ENCODE measurements at regions not wholly inside any gene's neighbourhood (a gene's known extent, or its start where the extent isn't known, plus 50 kb on each side); places are given as distances from the start of the nearest gene placed in this dataset.

- no peak for DNase-seq
Measured at GRCh38 chr21:35352066-35352770, 303.1 kb upstream of the RUNX1 start.

GRCh38 chr21:35351434-35351833 is 302.3 kb upstream of the RUNX1 start:
- no peak for DNase-seq

GRCh38 chr21:35350965-35351364 is 301.9 kb upstream of the RUNX1 start:
- no peak for DNase-seq

GRCh38 chr21:35349376-35350080 is 300.4 kb upstream of the RUNX1 start:
- no peak for DNase-seq

- no peak for DNase-seq
Measured at GRCh38 chr21:35348686-35349085, 299.6 kb upstream of the RUNX1 start.

GRCh38 chr21:35346697-35347096 is 297.6 kb upstream of the RUNX1 start:
- no peak for DNase-seq

- DNase-seq, result no peak
Measured at GRCh38 chr21:35345954-35346353, 296.9 kb upstream of the RUNX1 start.

- DNase-seq, result no peak
Measured at GRCh38 chr21:35344582-35344981, 295.5 kb upstream of the RUNX1 start.

- DNase-seq, result no peak
Measured at GRCh38 chr21:35343046-35343819, 294.1 kb upstream of the RUNX1 start.

GRCh38 chr21:35342440-35342839 is 293.3 kb upstream of the RUNX1 start:
- no peak for DNase-seq

- DNase-seq, result no peak
Measured at GRCh38 chr21:35340273-35340672, 291.2 kb upstream of the RUNX1 start.

GRCh38 chr21:35338881-35339632 is 290.0 kb upstream of the RUNX1 start:
- no peak for DNase-seq

GRCh38 chr21:35338281-35338680 is 289.2 kb upstream of the RUNX1 start:
- DNase-seq, result no peak

GRCh38 chr21:35337573-35337972 is 288.5 kb upstream of the RUNX1 start:
- DNase-seq, result no peak

- DNase-seq, result no peak
Measured at GRCh38 chr21:35336534-35336933, 287.4 kb upstream of the RUNX1 start.

- no peak for DNase-seq
Measured at GRCh38 chr21:35335951-35336446, 286.9 kb upstream of the RUNX1 start.

GRCh38 chr21:35333831-35334618 is 284.9 kb upstream of the RUNX1 start:
- DNase-seq, result no peak

- DNase-seq, result no peak
Measured at GRCh38 chr21:35332841-35333426, 283.8 kb upstream of the RUNX1 start.

GRCh38 chr21:35329940-35330660 is 281.0 kb upstream of the RUNX1 start:
- no peak for DNase-seq

GRCh38 chr21:35328856-35329455 is 279.9 kb upstream of the RUNX1 start:
- no peak for DNase-seq

- no peak for DNase-seq
Measured at GRCh38 chr21:35326677-35327076, 277.6 kb upstream of the RUNX1 start.
